ENCODE measurements at regions not wholly inside any gene's neighbourhood (a gene's known extent, or its start where the extent isn't known, plus 50 kb on each side); places are given as distances from the start of the nearest gene placed in this dataset.

GRCh38 chr12:14059548-14059947 is 78.1 kb upstream of the GRIN2B start:
- no peak for TF ChIP-seq CTCF (conservative IDR thresholded peaks at IDR 0.05; ENCODE audit: low read depth in 2 of 2)
- no peak for TF ChIP-seq EZH2 (IDR thresholded peaks at IDR 0.05; ENCODE audit: low read depth, unreplicated experiment)
- no peak for TF ChIP-seq NANOG (IDR thresholded peaks at IDR 0.05; ENCODE audit: borderline replicate concordance)
- no peak for TF ChIP-seq EZH2phosphoT487 (IDR thresholded peaks at IDR 0.05; ENCODE audit: unreplicated experiment)
- no peak for TF ChIP-seq CREB1 (CRISPR knock-in tag; IDR thresholded peaks at IDR 0.05; ENCODE audit: low read depth)
- TF ChIP-seq POLR2AphosphoS5 (IDR thresholded peaks at IDR 0.05; ENCODE audit: low read depth): no peak
- no peak for TF ChIP-seq REST (IDR thresholded peaks at IDR 0.05; ENCODE audit: unreplicated experiment)
- no peak for TF ChIP-seq JUNB (IDR thresholded peaks at IDR 0.05; ENCODE audit: unreplicated experiment)
- TF ChIP-seq STAT1 (IDR thresholded peaks at IDR 0.05; ENCODE audit: unreplicated experiment): no peak
- TF ChIP-seq ZNF462 (CRISPR knock-in tag; IDR thresholded peaks at IDR 0.05): no peak

Data from GM23338 (cell line).